Tibial artery (tissue), 4 donors: ENCODE measurements at regions not wholly inside any gene's neighbourhood (a gene's known extent, or its start where the extent isn't known, plus 50 kb on each side); places are given as distances from the start of the nearest gene placed in this dataset.
"Not testable (repeated sequence)": the region's sequence is repeated elsewhere in the genome, so short reads cannot be mapped to it uniquely, and the experiment has no call there.

Experiments used
- DNase-seq, 2 donors: peaks; one replicate each; pipeline ENCODE4 v3.0.0-alpha.2; 2019
- H3K27ac ChIP-seq, 2 donors: fragments of 200-600 bp; sonication (generic) in 1 of 2; 1 replicate in 1 of 2; 2 replicates in 1 of 2; pipeline ENCODE4 v1.5.1; 2018 to 2019; ENCODE audit warnings: mild to moderate bottlenecking in 1 of 2
- H3K27me3 ChIP-seq, 2 donors: fragments of 200-600 bp; sonication (generic) in 1 of 2; one replicate each; pipeline versions ENCODE4 v1.5.1 to v1.6.0; 2016 to 2019
- H3K36me3 ChIP-seq, 3 donors: fragments of 200-600 bp; sonication (generic) in 2 of 3; one replicate each; pipeline ENCODE4 v1.5.1; 2016 to 2019; ENCODE audit warnings: mild to moderate bottlenecking in 2 of 3
- H3K4me1 ChIP-seq, 4 donors: fragments of 200-600 bp; sonication (generic) in 2 of 4; 1 replicate in 3 of 4; 2 replicates in 1 of 4; pipeline ENCODE4 v1.5.1; 2016 to 2019
- H3K4me3 ChIP-seq, 2 donors: fragments of 200-600 bp; sonication (generic) in 1 of 2; 1 replicate in 1 of 2; 2 replicates in 1 of 2; pipeline ENCODE4 v1.5.1; 2018 to 2019; ENCODE audit warnings: mild to moderate bottlenecking in 2 of 2
- H3K9me3 ChIP-seq, 3 donors: fragments of 200-600 bp; sonication (generic) in 1 of 3; one replicate each; pipeline ENCODE4 v1.5.1; 2016 to 2019
- intact Hi-C: fragments of 100-400 bp; cut with DNase I; formaldehyde crosslinking; loops from one replicate; pipeline ENCODE4 v1.15.0; 2023; ENCODE audit warnings: low total_unique reads
- TF ChIP-seq, protein P1 (sequence below), 2 experiments: fragments of 200-600 bp in 1 of 2; fragments of 450-650 bp in 1 of 2; IDR thresholded peaks; one replicate each; pipeline ENCODE4 v1.5.1; 2017 to 2019; ENCODE audit warnings: antibody characterized with exemption in 2 of 2, mild to moderate bottlenecking in 1 of 2, moderate library complexity in 1 of 2

DNA sequence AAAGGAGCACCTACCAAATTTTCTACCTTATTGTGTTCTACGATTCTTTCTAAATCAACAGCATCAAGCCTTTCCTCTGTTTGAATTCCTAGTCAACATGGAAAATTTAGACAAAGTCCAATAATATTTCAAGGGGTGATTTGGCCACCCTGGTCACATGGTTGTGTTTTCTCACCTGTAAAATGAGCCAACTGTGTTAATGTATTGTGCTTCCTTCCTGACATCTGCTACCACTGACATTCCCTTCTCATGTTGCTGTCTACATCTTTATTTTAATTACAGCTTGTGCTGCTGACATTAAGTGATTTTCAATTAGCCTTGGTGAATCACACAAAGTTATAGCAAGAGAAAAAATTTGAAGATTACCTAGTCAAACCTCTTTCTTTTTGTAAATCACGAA is 83.0 kb upstream of the NPSR1 start:
- intact Hi-C loops: no loop called here
- H3K4me3 ChIP-seq: no peak overlapping the region
- TF ChIP-seq, protein P1, sequence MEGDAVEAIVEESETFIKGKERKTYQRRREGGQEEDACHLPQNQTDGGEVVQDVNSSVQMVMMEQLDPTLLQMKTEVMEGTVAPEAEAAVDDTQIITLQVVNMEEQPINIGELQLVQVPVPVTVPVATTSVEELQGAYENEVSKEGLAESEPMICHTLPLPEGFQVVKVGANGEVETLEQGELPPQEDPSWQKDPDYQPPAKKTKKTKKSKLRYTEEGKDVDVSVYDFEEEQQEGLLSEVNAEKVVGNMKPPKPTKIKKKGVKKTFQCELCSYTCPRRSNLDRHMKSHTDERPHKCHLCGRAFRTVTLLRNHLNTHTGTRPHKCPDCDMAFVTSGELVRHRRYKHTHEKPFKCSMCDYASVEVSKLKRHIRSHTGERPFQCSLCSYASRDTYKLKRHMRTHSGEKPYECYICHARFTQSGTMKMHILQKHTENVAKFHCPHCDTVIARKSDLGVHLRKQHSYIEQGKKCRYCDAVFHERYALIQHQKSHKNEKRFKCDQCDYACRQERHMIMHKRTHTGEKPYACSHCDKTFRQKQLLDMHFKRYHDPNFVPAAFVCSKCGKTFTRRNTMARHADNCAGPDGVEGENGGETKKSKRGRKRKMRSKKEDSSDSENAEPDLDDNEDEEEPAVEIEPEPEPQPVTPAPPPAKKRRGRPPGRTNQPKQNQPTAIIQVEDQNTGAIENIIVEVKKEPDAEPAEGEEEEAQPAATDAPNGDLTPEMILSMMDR (IDR thresholded peaks at IDR 0.05): no peak

DNA sequence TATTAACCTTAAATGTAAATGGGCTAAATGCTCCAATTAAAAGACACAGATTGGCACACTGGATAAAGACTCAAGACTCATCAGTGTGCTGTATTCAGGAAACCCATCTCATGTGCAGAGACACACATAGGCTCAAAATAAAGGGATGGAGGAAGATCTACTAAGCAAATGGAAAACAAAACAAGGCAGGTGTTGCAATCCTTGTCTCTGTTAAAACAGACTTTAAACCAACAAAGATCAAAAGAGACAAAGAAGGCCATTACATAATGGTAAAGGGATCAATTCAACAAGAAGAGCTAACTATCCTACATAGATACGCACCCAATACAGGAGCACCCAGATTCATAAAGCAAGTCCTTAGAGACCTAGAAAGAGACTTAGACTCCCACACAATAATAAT is 80.1 kb upstream of the NPSR1 start:
- H3K27ac ChIP-seq, H3K27me3 ChIP-seq, intact Hi-C loops, H3K36me3 ChIP-seq, H3K4me1 ChIP-seq, H3K9me3 ChIP-seq, DNase-seq, H3K4me3 ChIP-seq: not testable (repeated sequence)

More for the DNA sequence above, 83.0 kb upstream of the NPSR1 start:
- Histone ChIP-seq H3K27me3 (no peaks in the 10 kb centered on the region), H3K27ac (no peak overlapping the region), H3K36me3 (no peaks in the 10 kb centered on the region), H3K9me3 (no peaks in the 10 kb centered on the region), H3K4me1 (no peaks in the 10 kb centered on the region)
- no peak for DNase-seq

DNA sequence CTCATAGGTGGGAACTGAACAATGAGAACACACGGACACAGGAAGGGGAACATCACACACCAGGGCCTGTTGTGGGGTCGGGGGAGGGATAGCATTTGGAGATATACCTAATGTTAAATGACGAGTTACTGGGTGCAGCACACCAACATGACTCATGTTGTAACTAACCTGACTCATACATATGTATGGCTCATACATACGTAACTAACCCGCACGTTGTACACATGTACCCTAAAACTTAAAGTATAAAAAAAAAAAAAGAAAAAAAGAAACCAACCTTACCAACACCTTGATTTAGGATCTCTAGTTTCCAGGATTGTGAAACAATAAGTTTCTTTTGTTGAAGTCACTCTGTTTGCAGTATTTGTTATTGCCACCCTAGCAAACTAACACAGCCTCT is 76.3 kb upstream of the NPSR1 start:
- H3K4me3 ChIP-seq, H3K36me3 ChIP-seq: not testable (repeated sequence)

DNA sequence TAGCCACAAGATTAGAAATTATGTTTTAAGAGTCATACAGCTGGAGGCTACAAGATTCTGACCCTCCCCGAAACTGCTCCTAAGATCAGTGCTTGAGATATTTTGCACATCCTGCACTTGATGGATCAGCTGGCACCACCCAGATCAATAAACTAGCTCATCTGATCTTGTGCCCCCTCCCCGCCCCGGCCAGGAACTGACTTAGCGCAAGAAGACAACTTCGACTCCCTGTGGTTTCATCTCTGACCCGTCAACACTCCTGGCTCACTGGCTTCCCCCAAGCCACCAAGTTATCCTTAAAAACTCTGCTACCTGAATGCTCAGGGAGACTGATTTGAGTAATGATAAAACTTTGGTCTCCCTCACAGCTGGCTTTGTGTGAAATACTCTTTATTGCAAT is 73.5 kb upstream of the NPSR1 start:
- H3K4me1 ChIP-seq: no peaks in the 10 kb centered on the region
- no peak overlapping the region for H3K4me3 ChIP-seq
- H3K9me3 ChIP-seq: no peaks in the 10 kb centered on the region
- TF ChIP-seq, protein P1 (IDR thresholded peaks at IDR 0.05): no peak
- no peaks in the 10 kb centered on the region for H3K27me3 ChIP-seq
- DNase-seq: no peak
- no peaks in the 10 kb centered on the region for H3K36me3 ChIP-seq
- intact Hi-C loops: no loop called here
- no peak overlapping the region for H3K27ac ChIP-seq

More for the DNA sequence above, 76.3 kb upstream of the NPSR1 start:
- H3K27me3 ChIP-seq, H3K27ac ChIP-seq, DNase-seq, intact Hi-C loops, H3K9me3 ChIP-seq, H3K4me1 ChIP-seq: not testable (repeated sequence)

DNA sequence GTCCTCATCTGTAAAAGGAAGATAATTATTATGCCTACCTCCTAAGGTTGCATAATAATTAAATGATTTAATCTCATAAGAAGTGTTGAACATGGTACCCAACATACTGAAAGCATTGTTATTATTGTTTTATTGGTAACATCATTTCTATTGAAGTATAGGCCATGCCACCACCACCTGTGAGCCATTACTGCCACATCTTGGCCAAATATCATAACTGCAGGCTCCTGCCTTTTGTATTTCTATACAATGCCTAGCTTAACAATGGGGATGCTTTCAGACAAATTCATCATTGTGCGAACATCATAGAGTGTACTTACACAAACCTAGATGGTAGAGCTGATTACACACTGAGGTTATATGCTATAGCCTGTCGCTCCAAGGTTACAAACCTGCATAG is 61.1 kb upstream of the NPSR1 start:
- no peak for DNase-seq
- Histone ChIP-seq H3K27me3 (no peaks in the 10 kb centered on the region), H3K4me3 (no peak overlapping the region), H3K27ac (no peak overlapping the region), H3K9me3 (no peaks in the 10 kb centered on the region), H3K4me1 (no peaks in the 10 kb centered on the region), H3K36me3 (no peaks in the 10 kb centered on the region)
- intact Hi-C loops: no loop called here
- TF ChIP-seq, protein P1 (IDR thresholded peaks at IDR 0.05): no peak

DNA sequence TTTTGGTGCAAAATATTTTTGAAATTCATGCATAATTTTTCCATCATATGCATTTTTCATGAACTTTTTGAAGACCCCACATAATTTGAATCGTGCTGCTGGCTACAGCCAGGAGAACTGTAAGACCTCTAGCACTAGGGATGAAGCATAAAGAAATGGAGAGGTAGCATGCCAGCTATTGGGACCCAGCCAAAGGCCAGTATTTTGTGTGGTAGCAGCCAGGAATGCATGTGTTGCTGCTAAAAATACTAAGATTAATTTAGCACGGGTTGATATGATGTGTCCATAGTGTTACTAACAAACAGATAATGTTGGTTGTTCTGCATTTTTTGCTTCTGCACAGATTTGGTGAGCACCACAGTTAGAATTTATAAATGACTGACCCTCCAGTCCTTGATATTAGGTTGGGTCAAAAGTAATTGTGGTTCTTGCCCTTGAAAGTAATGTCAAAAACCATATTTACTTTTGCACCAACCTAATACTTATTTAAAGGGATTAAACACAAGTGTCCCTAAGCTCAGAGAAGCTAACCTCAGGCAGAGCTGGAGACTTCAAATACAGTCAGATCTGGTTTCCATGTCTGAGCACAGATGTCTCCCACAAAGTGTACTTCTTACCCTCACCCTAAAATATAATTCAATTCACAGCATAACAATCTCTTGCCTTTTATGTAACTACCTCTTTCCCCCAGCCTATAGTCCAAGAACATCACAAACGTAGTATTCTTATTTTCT is 54.1 kb upstream of the NPSR1 start:
- no peaks in the 10 kb centered on the region for H3K4me1 ChIP-seq
- no peaks in the 10 kb centered on the region for H3K9me3 ChIP-seq
- no peak for DNase-seq
- intact Hi-C loops: no loop called here
- no peaks in the 10 kb centered on the region for H3K36me3 ChIP-seq
- H3K27ac ChIP-seq: no peak overlapping the region
- H3K4me3 ChIP-seq: no peak overlapping the region
- no peaks in the 10 kb centered on the region for H3K27me3 ChIP-seq
- TF ChIP-seq, protein P1 (IDR thresholded peaks at IDR 0.05): no peak
